GM12892 (cell line): ENCODE measurements at regions not wholly inside any gene's neighbourhood (a gene's known extent, or its start where the extent isn't known, plus 50 kb on each side); places are given as distances from the start of the nearest gene placed in this dataset.
"Not testable (repeated sequence)": the region's sequence is repeated elsewhere in the genome, so short reads cannot be mapped to it uniquely, and the experiment has no call there.

Experiments
- POLR2A ChIP-seq: IDR thresholded peaks from 2 replicates; pipeline ENCODE4 v1.6.1; 2011; ENCODE audit warnings: low read depth, low read length, control low read depth
- TAF1 ChIP-seq: IDR thresholded peaks from 2 replicates; pipeline ENCODE4 v1.6.1; 2011; ENCODE audit warnings: low read depth, mild to moderate bottlenecking, control low read depth, low read length, borderline replicate concordance

- TF ChIP-seq POLR2A, TAF1: not testable (repeated sequence)
Measured at GRCh38 chr20:26006164-26006563, 309.5 kb upstream of the ZNF337 start.
